ENCODE measurements at regions not wholly inside any gene's neighbourhood (a gene's known extent, or its start where the extent isn't known, plus 50 kb on each side); places are given as distances from the start of the nearest gene placed in this dataset.
"Not testable (repeated sequence)": the region's sequence is repeated elsewhere in the genome, so short reads cannot be mapped to it uniquely, and the experiment has no call there.

- Histone ChIP-seq H3K9me2 (replicated peaks; ENCODE audit: control insufficient read depth, low read length) (no peaks in the 10 kb centered on the region), H3K4me3 (ENCODE audit: low read length) (no peak overlapping the region), H3K9me3 (ENCODE audit: control insufficient read depth, insufficient read depth, low read length) (no peaks in the 10 kb centered on the region; the same call in 1 of the 2 replicates), H3F3A (ENCODE audit: control insufficient read depth, insufficient read depth) (no peaks in the 10 kb centered on the region), H3K79me2 (ENCODE audit: control insufficient read depth, low read length) (no peaks in the 10 kb centered on the region), H3K27me3 (ENCODE audit: control insufficient read depth, low read length) (no peaks in the 10 kb centered on the region), H3K27ac (ENCODE audit: low read depth, low read length) (no peak overlapping the region), H3K36me3 (ENCODE audit: control insufficient read depth, low read length) (no peaks in the 10 kb centered on the region), H3K4me1 (ENCODE audit: control insufficient read depth, low read length) (0 out of 2 replicates have a peak, but pooled peaks cover 3% of the 10 kb centered on the region), H3K4me2 (ENCODE audit: low read length) (no peak overlapping the region), H4K20me1 (ENCODE audit: control insufficient read depth, insufficient read depth, low read depth, low read length) (no peaks in the 10 kb centered on the region)
- no peak for TF ChIP-seq EZH2phosphoT487 (IDR thresholded peaks at IDR 0.05; ENCODE audit: borderline replicate concordance, low read length)
- no peak for TF ChIP-seq CTCF (IDR thresholded peaks at IDR 0.05; ENCODE audit: low read depth, low read length, poor library complexity, severe bottlenecking)
Observed at GRCh38 chr4:101643186-101643837, 147.2 kb upstream of the BANK1 start.

GRCh38 chr4:101632766-101633165 is 157.8 kb upstream of the BANK1 start:
- H3F3A ChIP-seq (ENCODE audit: control insufficient read depth, insufficient read depth); H3K27me3 ChIP-seq (ENCODE audit: control insufficient read depth, low read length); H3K4me3 ChIP-seq (ENCODE audit: low read length); H3K9me2 ChIP-seq (replicated peaks; ENCODE audit: control insufficient read depth, low read length); H3K4me2 ChIP-seq (ENCODE audit: low read length); H3K27ac ChIP-seq (ENCODE audit: low read depth, low read length); H3K4me1 ChIP-seq (ENCODE audit: control insufficient read depth, low read length); H3K79me2 ChIP-seq (ENCODE audit: control insufficient read depth, low read length); H3K9me3 ChIP-seq (ENCODE audit: control insufficient read depth, insufficient read depth, low read length); H3K36me3 ChIP-seq (ENCODE audit: control insufficient read depth, low read length); H4K20me1 ChIP-seq (ENCODE audit: control insufficient read depth, insufficient read depth, low read depth, low read length): not testable (repeated sequence)

GRCh38 chr4:101630319-101630986 is 160.1 kb upstream of the BANK1 start:
- H3K4me3 ChIP-seq (ENCODE audit: low read length), result no peak overlapping the region
- H3K4me1 ChIP-seq (ENCODE audit: control insufficient read depth, low read length), result peaks cover 9% of the 10 kb centered on the region
- H3F3A ChIP-seq (ENCODE audit: control insufficient read depth, insufficient read depth), result no peaks in the 10 kb centered on the region
- H3K9me3 ChIP-seq (ENCODE audit: control insufficient read depth, insufficient read depth, low read length), result no peaks in the 10 kb centered on the region
- no peaks in the 10 kb centered on the region for H3K79me2 ChIP-seq (ENCODE audit: control insufficient read depth, low read length)
- no peak for TF ChIP-seq CTCF (IDR thresholded peaks at IDR 0.05; ENCODE audit: low read depth, low read length, poor library complexity, severe bottlenecking)
- no peak for TF ChIP-seq EZH2phosphoT487 (IDR thresholded peaks at IDR 0.05; ENCODE audit: borderline replicate concordance, low read length)
- H3K27me3 ChIP-seq (ENCODE audit: control insufficient read depth, low read length), result no peaks in the 10 kb centered on the region
- no peak overlapping the region for H3K27ac ChIP-seq (ENCODE audit: low read depth, low read length)
- no peak overlapping the region for H3K4me2 ChIP-seq (ENCODE audit: low read length)
- H3K36me3 ChIP-seq (ENCODE audit: control insufficient read depth, low read length), result no peaks in the 10 kb centered on the region
- H4K20me1 ChIP-seq (ENCODE audit: control insufficient read depth, insufficient read depth, low read depth, low read length), result no peaks in the 10 kb centered on the region
- H3K9me2 ChIP-seq (replicated peaks; ENCODE audit: control insufficient read depth, low read length), result no peaks in the 10 kb centered on the region

GRCh38 chr4:101621120-101621519 is 169.4 kb upstream of the BANK1 start:
- TF ChIP-seq CTCF (IDR thresholded peaks at IDR 0.05; ENCODE audit: low read depth, low read length, poor library complexity, severe bottlenecking), result no peak
- no peak for TF ChIP-seq EZH2phosphoT487 (IDR thresholded peaks at IDR 0.05; ENCODE audit: borderline replicate concordance, low read length)
- H3K27me3 ChIP-seq (ENCODE audit: control insufficient read depth, low read length), result no peaks in the 10 kb centered on the region
- H3K9me3 ChIP-seq (ENCODE audit: control insufficient read depth, insufficient read depth, low read length), result no peaks in the 10 kb centered on the region
- H3K36me3 ChIP-seq (ENCODE audit: control insufficient read depth, low read length), result no peaks in the 10 kb centered on the region
- H3K4me2 ChIP-seq (ENCODE audit: low read length), result no peak overlapping the region
- no peak overlapping the region for H3K27ac ChIP-seq (ENCODE audit: low read depth, low read length)
- no peaks in the 10 kb centered on the region for H4K20me1 ChIP-seq (ENCODE audit: control insufficient read depth, insufficient read depth, low read depth, low read length)
- H3F3A ChIP-seq (ENCODE audit: control insufficient read depth, insufficient read depth), result no peaks in the 10 kb centered on the region
- no peaks in the 10 kb centered on the region for H3K79me2 ChIP-seq (ENCODE audit: control insufficient read depth, low read length)
- H3K4me3 ChIP-seq (ENCODE audit: low read length), result no peak overlapping the region
- H3K9me2 ChIP-seq (replicated peaks; ENCODE audit: control insufficient read depth, low read length), result no peaks in the 10 kb centered on the region
- peaks cover under 1% of the 10 kb centered on the region; the same call in 1 of the 2 replicates for H3K4me1 ChIP-seq (ENCODE audit: control insufficient read depth, low read length)
